DND-41 (cell line): ENCODE measurements at regions not wholly inside any gene's neighbourhood (a gene's known extent, or its start where the extent isn't known, plus 50 kb on each side); places are given as distances from the start of the nearest gene placed in this dataset.
A peak's percentile ranks its signal among the peaks of the same experiment; 100 is the strongest.

Source experiments
- EZH2 ChIP-seq: IDR thresholded peaks from 3 replicates; pipeline ENCODE4 v1.6.1; 2012; ENCODE audit warnings: borderline replicate concordance, low read depth, mild to moderate bottlenecking, moderate library complexity, low read length, inconsistent platforms; ENCODE audit not compliant: severe bottlenecking
- TF ChIP-seq, protein P1 (sequence below): IDR thresholded peaks from 2 replicates; pipeline ENCODE4 v1.5.1; 2012; ENCODE audit warnings: borderline replicate concordance, low read length, moderate library complexity, mild to moderate bottlenecking; ENCODE audit not compliant: poor library complexity, severe bottlenecking; ENCODE audit errors: extremely low read depth

DNA sequence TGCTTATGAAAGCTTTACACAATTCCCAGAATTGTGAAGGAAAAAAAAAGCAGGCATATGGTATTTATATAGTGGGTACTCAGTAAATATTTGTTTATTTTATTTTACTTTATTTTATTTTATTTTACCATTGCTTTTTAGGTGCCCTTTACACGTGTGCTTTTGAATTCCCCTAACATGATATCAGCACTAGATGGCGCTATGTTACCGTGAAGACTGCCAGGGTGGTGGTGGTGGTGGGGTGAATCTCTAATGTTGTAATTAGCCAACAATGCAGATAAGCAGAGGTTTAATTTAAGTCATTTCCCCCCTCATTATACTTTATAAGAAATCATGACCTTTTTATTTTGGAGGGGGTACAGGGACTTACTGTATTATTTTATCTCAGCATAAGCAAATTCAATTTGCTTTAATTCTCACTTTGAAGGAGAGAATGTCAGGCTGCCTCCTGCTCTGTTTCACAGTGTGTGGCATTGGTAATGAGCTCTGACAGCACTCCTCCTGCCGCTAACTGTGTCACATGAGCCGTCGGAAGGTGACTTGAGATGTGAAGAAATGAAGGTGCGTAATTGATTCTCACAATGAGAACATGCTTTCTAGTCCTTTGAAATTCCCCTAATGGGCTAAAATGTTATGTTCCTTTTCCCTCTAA, 165.6 kb downstream of the YTHDC2 start:
- TF ChIP-seq, protein P1, sequence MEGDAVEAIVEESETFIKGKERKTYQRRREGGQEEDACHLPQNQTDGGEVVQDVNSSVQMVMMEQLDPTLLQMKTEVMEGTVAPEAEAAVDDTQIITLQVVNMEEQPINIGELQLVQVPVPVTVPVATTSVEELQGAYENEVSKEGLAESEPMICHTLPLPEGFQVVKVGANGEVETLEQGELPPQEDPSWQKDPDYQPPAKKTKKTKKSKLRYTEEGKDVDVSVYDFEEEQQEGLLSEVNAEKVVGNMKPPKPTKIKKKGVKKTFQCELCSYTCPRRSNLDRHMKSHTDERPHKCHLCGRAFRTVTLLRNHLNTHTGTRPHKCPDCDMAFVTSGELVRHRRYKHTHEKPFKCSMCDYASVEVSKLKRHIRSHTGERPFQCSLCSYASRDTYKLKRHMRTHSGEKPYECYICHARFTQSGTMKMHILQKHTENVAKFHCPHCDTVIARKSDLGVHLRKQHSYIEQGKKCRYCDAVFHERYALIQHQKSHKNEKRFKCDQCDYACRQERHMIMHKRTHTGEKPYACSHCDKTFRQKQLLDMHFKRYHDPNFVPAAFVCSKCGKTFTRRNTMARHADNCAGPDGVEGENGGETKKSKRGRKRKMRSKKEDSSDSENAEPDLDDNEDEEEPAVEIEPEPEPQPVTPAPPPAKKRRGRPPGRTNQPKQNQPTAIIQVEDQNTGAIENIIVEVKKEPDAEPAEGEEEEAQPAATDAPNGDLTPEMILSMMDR = peak; percentile 77
- no peak for TF ChIP-seq EZH2
